ENCODE measurements at regions not wholly inside any gene's neighbourhood (a gene's known extent, or its start where the extent isn't known, plus 50 kb on each side); places are given as distances from the start of the nearest gene placed in this dataset.

GRCh38 chr9:16099732-16100536, 547.1 kb downstream of the CCDC171 start:
- DNase-seq: no peak

GRCh38 chr9:16100537-16101091, 547.8 kb downstream of the CCDC171 start:
- DNase-seq: no peak

- no peak for DNase-seq
Observed at GRCh38 chr9:16102154-16102553, 549.3 kb downstream of the CCDC171 start.

DNA sequence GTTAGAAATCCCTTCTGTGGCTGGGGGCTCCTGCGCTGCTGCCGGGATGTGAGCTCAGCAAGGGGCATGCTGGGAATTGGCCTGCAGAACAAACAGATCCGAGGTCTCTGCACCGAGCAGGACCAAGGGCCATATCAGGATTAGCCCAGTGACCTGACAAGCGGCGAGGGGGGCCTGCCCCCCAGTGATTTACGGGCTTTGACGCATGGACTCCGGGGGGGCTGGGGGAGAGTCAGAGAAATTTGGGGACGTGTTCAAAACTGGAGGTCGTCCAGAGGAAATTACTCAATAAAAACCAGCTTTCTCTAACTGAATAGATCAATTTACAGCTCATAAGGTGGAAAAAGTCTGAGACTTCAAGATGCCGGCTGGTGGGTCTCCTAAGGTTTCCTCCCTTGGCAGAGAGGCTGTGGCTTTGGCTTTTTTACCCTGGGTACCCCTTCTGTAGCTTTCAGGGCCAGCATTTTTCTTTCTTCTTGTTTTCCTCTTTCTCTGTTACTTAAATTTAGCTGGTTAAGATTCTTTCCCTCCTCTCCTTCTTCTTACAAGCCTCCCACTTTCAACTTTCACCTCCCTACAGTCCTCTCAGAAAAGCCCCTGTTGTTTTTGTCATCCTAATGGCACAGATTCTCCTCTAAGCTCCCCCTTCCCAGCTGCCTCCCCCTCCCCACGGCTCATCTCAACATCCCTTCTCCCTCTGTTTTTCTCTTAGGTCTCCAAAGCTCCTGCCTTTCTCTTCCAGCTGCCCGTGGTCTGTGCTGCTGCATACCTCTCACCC, 551.0 kb downstream of the CCDC171 start:
- DNase-seq: no peak

GRCh38 chr9:16105168-16106020, 552.6 kb downstream of the CCDC171 start:
- peak; percentile 49 for DNase-seq

DNA sequence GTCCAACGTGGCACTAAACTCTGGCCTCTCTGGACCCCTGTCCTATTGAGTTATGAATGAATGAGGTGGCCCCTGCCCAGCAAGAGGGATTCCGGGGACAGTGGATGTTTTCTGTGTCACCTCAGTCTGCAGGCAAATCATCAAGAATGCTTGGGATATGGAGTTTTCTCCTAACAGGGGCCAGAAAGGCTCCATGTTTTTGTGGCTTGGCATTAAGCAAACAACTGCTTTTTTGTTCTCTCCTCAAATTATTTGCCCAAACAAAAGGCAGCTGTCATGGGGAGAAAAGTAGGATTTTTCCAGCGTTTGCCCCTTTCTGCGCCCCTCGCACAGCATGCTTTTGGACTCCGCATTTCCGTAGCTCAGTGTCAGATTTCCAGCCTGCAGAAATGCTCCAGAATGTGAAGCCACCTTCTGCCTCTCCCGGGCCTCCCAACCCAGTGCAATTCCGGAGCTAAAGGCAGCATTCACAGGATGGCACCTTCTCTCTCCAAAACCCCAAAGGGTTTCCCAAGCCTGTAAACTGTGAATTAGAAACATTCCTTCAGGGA, 553.3 kb downstream of the CCDC171 start:
- no peak for DNase-seq

- DNase-seq: no peak
Observed at GRCh38 chr9:16112116-16112515, 559.3 kb downstream of the CCDC171 start.

- no peak for DNase-seq
Observed at GRCh38 chr9:16115994-16116393, 563.2 kb downstream of the CCDC171 start.

DNA sequence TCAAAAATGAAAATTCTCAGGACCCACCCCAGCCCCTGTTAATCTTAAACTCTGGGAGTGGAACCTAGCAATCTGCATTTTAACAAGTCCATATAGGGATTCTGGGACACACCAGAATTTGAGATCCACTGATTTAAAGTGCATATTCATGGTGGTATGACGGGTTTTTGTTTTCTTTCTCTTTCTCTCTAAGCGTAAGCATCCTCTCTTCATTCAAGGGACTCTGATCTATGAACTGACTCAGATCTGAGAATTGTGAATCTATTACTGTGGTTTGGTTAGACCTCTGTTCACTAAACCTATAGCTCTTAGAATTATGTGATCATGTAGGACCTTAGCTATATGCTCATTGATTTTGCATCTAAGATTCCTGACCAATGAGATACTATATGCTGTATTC, 565.2 kb downstream of the CCDC171 start:
- DNase-seq: no peak

- DNase-seq: no peak
Observed at GRCh38 chr9:16119261-16120230, 566.7 kb downstream of the CCDC171 start.

- no peak for DNase-seq
Observed at GRCh38 chr9:16120231-16120641, 567.4 kb downstream of the CCDC171 start.

GRCh38 chr9:16120727-16121126, 567.9 kb downstream of the CCDC171 start:
- no peak for DNase-seq

DNA sequence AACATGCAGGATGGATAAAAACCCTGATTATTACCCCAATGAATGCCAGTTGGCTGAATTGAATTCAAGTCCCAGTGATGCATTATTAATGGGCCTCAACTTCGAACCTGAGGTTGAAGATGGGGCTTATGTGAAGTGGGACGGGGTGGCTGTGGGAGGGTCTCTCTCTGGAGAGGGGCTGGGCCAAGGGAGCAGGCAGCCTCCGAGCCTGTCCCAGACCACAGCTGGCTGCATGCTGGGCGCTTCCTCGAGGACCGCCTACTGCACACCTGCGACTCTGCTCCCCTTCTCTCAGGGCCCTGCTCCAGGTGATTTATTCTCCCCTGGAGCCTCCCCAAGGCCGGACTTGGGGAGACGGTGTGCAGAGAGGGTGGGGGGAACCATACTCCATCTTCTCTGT, 568.3 kb downstream of the CCDC171 start:
- no peak for DNase-seq

GRCh38 chr9:16121601-16122286, 568.9 kb downstream of the CCDC171 start:
- no peak for DNase-seq

DNA sequence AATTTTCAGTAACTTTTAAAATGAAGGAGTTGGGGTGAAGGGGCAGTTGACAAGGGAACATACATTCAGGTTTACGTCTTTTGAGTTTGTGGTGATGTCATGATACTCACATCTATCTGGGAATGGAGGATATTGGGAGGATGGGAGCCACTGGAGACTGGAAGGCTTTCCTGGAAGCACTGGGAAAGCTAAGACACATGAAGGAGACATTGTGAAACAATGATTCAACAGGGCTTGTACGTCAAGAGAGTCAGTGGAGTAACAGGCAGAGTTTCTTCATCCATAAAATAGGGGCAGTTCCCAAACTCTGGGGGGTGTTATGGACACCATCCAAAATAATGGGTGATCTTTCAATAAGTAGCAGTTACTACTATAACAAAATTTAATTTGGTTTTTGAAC, 572.8 kb downstream of the CCDC171 start:
- DNase-seq: no peak

- no peak for DNase-seq
Observed at GRCh38 chr9:16126042-16126441, 573.2 kb downstream of the CCDC171 start.

DNA sequence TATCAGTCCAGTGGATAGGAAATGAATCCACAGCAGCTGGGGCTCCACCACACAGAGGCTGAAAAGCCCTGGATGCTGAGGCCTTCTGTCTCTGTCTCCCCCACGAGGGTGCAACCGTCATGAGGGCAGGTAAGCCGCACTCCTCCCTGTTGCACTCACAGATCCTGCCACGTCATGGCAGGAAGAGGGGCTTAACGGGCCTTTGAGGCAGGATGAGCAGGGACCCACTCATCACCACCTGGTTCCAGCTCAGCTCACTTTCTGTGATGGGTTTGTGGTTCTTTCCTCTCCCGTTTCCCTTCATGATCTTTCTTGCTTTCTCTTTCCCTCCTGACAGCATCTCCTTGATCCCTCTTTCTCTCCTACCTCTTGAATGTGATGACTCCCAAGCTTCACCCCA, 575.2 kb downstream of the CCDC171 start:
- DNase-seq: no peak

- no peak for DNase-seq
Observed at GRCh38 chr9:16131264-16131663, 578.4 kb downstream of the CCDC171 start.

- no peak for DNase-seq
Observed at GRCh38 chr9:16132513-16132912, 579.7 kb downstream of the CCDC171 start.

DNA sequence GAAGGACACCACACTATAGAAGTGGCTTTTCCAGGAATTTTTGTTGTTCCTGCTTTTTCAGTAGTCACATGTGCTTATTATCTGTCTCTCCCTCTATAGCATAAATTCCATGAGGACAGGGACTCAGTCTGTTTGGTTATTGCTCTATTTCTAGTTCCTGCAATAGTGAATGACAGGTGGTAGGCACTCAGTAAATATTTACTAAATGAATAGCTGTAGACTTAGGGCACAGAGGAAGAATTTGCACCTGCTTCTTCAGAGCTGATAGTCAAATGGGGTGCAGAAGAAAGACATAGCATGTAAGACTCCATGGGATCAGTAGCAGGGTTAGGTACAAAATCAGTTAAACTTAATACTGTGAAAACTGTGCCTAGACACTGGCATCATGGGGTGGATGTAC, 580.2 kb downstream of the CCDC171 start:
- DNase-seq: no peak
